LNCaP clone FGC (cell line): ENCODE measurements at regions not wholly inside any gene's neighbourhood (a gene's known extent, or its start where the extent isn't known, plus 50 kb on each side); places are given as distances from the start of the nearest gene placed in this dataset.

ENCODE experiments used
- DNase-seq: peaks from one replicate; pipeline ENCODE4 v3.0.0-alpha.2; 2011; ENCODE audit warnings: low read depth
- H3K4me3 ChIP-seq: 2 replicates; pipeline ENCODE4 v1.5.1; 2011; ENCODE audit warnings: mild to moderate bottlenecking, low read depth, low read length, control low read depth
- TF ChIP-seq, protein P1 (sequence below): IDR thresholded peaks from 2 replicates; pipeline ENCODE4 v1.5.1; 2012; ENCODE audit warnings: mild to moderate bottlenecking; ENCODE audit not compliant: control insufficient read depth, insufficient read depth; ENCODE audit errors: extremely low read depth

DNA sequence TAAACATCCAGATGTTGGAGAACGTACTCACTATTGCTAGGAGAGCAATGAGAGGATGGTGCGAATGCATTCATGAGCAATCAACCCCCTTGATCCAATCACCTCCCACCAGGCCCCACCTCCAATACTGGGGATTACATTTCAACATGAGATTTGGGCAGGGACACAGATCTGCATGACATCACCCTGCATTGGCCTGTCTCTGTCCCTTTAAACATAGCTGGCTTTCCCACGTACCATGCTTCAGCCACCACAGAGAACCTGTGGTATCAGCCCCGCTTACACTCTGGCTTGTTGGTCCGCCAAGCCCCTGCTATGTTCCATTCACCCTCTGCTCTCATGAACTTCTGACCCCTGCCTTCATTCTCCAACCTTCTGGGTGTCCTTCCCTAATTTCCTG is 157.5 kb upstream of the E2F8 start:
- H3K4me3 ChIP-seq, result no peak overlapping the region
- TF ChIP-seq, protein P1, sequence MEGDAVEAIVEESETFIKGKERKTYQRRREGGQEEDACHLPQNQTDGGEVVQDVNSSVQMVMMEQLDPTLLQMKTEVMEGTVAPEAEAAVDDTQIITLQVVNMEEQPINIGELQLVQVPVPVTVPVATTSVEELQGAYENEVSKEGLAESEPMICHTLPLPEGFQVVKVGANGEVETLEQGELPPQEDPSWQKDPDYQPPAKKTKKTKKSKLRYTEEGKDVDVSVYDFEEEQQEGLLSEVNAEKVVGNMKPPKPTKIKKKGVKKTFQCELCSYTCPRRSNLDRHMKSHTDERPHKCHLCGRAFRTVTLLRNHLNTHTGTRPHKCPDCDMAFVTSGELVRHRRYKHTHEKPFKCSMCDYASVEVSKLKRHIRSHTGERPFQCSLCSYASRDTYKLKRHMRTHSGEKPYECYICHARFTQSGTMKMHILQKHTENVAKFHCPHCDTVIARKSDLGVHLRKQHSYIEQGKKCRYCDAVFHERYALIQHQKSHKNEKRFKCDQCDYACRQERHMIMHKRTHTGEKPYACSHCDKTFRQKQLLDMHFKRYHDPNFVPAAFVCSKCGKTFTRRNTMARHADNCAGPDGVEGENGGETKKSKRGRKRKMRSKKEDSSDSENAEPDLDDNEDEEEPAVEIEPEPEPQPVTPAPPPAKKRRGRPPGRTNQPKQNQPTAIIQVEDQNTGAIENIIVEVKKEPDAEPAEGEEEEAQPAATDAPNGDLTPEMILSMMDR, result no peak
- no peak for DNase-seq

DNA sequence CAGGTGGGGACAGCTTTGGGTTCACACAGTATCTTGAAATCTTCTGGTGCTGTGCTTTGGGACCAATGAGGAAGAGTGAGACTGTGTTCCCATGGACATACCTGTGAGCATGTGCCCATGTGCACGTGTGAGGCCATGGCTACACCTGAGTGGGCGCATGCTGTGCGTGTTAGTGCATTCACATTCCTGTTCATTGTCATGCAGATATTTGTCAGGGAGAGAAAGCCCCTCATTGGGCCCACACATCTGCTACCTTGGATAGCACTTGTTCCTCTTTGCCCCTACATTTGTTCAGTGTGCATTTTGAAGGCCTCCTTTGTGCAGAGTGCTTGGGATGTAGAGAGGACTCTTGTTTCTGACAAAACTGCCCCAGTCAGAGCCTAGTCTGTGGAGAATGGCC is 154.3 kb upstream of the E2F8 start:
- no peak for DNase-seq
- TF ChIP-seq, protein P1, result no peak
- no peak overlapping the region for H3K4me3 ChIP-seq

- TF ChIP-seq, protein P1, result no peak
- DNase-seq, result no peak
- no peak overlapping the region for H3K4me3 ChIP-seq
Observed at GRCh38 chr11:19394525-19395016, 153.8 kb upstream of the E2F8 start.

DNA sequence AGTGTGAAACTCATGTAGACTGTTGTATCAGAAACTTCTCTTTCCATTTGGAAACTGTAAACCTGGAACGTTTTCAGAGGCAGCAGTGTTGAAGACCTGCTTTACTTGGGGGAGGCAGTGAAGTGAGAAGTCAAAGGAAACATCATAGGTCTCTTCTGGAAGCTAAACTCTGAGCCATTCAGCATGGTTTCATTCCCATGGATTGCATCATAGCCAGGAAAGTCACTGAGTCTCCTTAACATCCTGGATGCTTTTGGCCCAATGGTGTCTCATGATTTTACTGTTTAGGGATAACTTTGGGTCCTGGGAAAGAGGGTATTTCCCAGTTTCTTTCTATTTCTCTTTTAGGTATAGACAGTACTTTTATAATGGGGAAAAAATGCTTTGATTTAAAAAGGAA is 153.2 kb upstream of the E2F8 start:
- DNase-seq, result no peak
- H3K4me3 ChIP-seq, result no peak overlapping the region
- TF ChIP-seq, protein P1, result no peak

DNA sequence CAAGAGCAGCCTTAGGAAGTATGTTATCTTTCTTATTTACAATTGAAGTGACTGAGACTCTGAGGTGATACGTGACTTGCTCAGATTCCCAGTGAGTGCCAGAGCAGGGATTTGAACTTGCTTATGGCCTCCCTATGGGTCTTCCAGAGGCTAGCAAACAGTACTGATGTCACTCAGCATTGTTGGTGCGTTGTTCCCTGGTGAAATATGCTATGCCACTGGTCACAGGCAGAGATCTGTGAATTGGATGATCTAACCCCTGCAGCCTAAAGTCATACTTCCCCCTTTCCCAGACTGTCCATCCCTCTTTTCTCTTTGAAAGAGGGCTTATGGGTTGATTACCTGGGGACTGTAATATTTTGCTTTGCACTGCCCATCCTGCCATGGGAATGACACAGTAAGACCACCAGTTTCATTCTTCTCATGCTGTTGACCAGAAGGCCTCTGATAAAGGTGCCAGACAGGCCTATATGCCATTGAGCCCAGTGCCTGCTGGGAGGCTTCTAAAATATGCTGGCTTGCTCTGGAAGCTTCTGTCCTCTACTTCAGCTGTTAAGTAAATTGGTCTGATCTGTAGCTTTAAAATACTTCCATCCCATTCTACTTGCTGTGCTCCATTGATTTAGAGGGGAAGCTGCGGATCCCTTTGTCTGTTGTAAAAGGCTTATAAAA is 152.2 kb upstream of the E2F8 start:
- TF ChIP-seq, protein P1, result no peak
- DNase-seq, result no peak
- no peak overlapping the region for H3K4me3 ChIP-seq

DNA sequence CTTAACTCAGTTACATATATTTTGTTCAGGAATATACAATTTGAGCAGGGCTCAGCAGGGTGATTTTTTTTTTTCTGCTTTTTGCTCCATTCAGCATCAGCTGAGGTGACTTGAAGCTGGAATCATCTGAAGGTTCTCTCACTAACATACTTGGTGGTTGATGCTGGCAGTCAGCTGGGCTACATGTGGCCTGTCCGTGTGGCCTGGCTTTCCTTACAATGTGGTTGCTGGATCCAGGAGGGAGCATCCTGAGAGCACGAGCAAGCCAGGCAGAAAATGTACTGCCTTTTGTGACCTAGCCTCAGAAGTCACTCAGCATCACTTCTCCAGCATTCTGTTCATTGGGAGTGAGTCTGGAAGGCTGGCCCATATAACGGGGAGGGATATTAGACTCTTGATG is 151.6 kb upstream of the E2F8 start:
- no peak for DNase-seq
- no peak overlapping the region for H3K4me3 ChIP-seq
- TF ChIP-seq, protein P1, result no peak

DNA sequence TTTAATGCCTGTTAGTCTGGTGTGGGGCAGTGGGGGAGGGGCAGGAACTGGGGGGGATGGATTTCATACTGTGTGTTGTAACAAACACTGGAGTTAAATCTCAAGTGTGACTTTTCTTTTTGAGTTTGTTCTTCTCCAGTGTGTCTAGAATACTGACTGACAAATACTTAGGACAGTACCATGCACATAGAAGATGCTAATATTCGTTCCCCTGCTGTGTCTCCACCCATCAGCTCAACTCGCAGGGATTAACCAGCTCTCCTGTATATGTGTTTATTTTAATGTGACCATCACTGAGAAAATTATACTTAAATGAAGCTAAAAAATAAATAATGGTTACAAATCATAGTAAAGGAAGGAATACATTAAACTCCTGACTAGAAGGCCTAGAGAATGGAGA is 150.9 kb upstream of the E2F8 start:
- DNase-seq, result no peak
- TF ChIP-seq, protein P1, result no peak

More for the DNA sequence above, 150.9 kb upstream of the E2F8 start:
- H3K4me3 ChIP-seq, result no peak overlapping the region
